Osteocyte (in vitro differentiated cells): ENCODE measurements at regions not wholly inside any gene's neighbourhood (a gene's known extent, or its start where the extent isn't known, plus 50 kb on each side); places are given as distances from the start of the nearest gene placed in this dataset.

ENCODE experiments used
- DNase-seq: peaks from one replicate; pipeline ENCODE4 v3.0.0; 2021; ENCODE audit warnings: mixed read lengths; ENCODE audit not compliant: unreplicated experiment; ENCODE audit errors: extremely low spot score
- H3K27ac Mint-ChIP-seq: one replicate; pipeline ENCODE4 v1.8.0; 2021; ENCODE audit warnings: mild to moderate bottlenecking, mixed read lengths; ENCODE audit not compliant: unreplicated experiment
- H3K27me3 Mint-ChIP-seq: one replicate; pipeline ENCODE4 v1.8.0; 2021; ENCODE audit warnings: mixed read lengths; ENCODE audit not compliant: unreplicated experiment
- H3K36me3 Mint-ChIP-seq: one replicate; pipeline ENCODE4 v1.8.0; 2021; ENCODE audit warnings: mixed read lengths; ENCODE audit not compliant: unreplicated experiment
- H3K4me1 Mint-ChIP-seq: one replicate; pipeline ENCODE4 v1.8.0; 2021; ENCODE audit warnings: mixed read lengths; ENCODE audit not compliant: unreplicated experiment
- H3K4me3 Mint-ChIP-seq: one replicate; pipeline ENCODE4 v1.8.0; 2021; ENCODE audit warnings: mild to moderate bottlenecking, moderate library complexity, mixed read lengths; ENCODE audit not compliant: unreplicated experiment
- H3K9me3 Mint-ChIP-seq: one replicate; pipeline ENCODE4 v1.8.0; 2021; ENCODE audit warnings: mixed read lengths; ENCODE audit not compliant: unreplicated experiment
- TF ChIP-seq, protein P1 (sequence below): fragments of 200-600 bp; sonication (generic); IDR thresholded peaks from 2 replicates; pipeline ENCODE4 v1.5.0; 2021; ENCODE audit warnings: antibody characterized with exemption, mild to moderate bottlenecking, moderate library complexity

GRCh38 chr17:79513820-79514535 lies 96.9 kb downstream of the RBFOX3 start:
- Mint-ChIP-seq H3K4me3 (no peak overlapping the region), H3K4me1 (no peaks in the 10 kb centered on the region), H3K27ac (no peak overlapping the region), H3K27me3 (peaks cover 17% of the 10 kb centered on the region), H3K9me3 (peaks cover 3% of the 10 kb centered on the region), H3K36me3 (no peaks in the 10 kb centered on the region)
- TF ChIP-seq, protein P1, sequence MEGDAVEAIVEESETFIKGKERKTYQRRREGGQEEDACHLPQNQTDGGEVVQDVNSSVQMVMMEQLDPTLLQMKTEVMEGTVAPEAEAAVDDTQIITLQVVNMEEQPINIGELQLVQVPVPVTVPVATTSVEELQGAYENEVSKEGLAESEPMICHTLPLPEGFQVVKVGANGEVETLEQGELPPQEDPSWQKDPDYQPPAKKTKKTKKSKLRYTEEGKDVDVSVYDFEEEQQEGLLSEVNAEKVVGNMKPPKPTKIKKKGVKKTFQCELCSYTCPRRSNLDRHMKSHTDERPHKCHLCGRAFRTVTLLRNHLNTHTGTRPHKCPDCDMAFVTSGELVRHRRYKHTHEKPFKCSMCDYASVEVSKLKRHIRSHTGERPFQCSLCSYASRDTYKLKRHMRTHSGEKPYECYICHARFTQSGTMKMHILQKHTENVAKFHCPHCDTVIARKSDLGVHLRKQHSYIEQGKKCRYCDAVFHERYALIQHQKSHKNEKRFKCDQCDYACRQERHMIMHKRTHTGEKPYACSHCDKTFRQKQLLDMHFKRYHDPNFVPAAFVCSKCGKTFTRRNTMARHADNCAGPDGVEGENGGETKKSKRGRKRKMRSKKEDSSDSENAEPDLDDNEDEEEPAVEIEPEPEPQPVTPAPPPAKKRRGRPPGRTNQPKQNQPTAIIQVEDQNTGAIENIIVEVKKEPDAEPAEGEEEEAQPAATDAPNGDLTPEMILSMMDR = no peak
- no peak for DNase-seq

- Mint-ChIP-seq H3K4me3 (no peak overlapping the region), H3K9me3 (peaks cover 3% of the 10 kb centered on the region), H3K4me1 (no peaks in the 10 kb centered on the region), H3K27me3 (peaks cover 15% of the 10 kb centered on the region), H3K27ac (no peak overlapping the region), H3K36me3 (no peaks in the 10 kb centered on the region)
- DNase-seq = no peak
- TF ChIP-seq, protein P1 = no peak
Measured at GRCh38 chr17:79513206-79513605, 97.6 kb downstream of the RBFOX3 start.

- H3K36me3 Mint-ChIP-seq = no peaks in the 10 kb centered on the region
- H3K9me3 Mint-ChIP-seq = peaks cover 3% of the 10 kb centered on the region
- no peaks in the 10 kb centered on the region for H3K4me1 Mint-ChIP-seq
- TF ChIP-seq, protein P1 = no peak
- H3K27ac Mint-ChIP-seq = no peak overlapping the region
- H3K4me3 Mint-ChIP-seq = no peak overlapping the region
- peaks cover 1% of the 10 kb centered on the region for H3K27me3 Mint-ChIP-seq
- DNase-seq = no peak
Measured at GRCh38 chr17:79511471-79511870, 99.4 kb downstream of the RBFOX3 start.

GRCh38 chr17:79510071-79510470 lies 100.8 kb downstream of the RBFOX3 start:
- Mint-ChIP-seq H3K27me3 (peaks cover 2% of the 10 kb centered on the region), H3K36me3 (no peaks in the 10 kb centered on the region), H3K9me3 (peaks cover 3% of the 10 kb centered on the region), H3K27ac (no peak overlapping the region), H3K4me1 (no peaks in the 10 kb centered on the region), H3K4me3 (no peak overlapping the region)
- DNase-seq = no peak
- TF ChIP-seq, protein P1 = no peak

GRCh38 chr17:79509490-79509889 lies 101.4 kb downstream of the RBFOX3 start:
- H3K4me1 Mint-ChIP-seq = no peaks in the 10 kb centered on the region
- TF ChIP-seq, protein P1 = no peak
- peaks cover 3% of the 10 kb centered on the region for H3K9me3 Mint-ChIP-seq
- no peak overlapping the region for H3K27ac Mint-ChIP-seq
- H3K36me3 Mint-ChIP-seq = no peaks in the 10 kb centered on the region
- no peak overlapping the region for H3K4me3 Mint-ChIP-seq
- H3K27me3 Mint-ChIP-seq = peaks cover 2% of the 10 kb centered on the region
- DNase-seq = no peak
